Vagina (tissue), 2 donors: ENCODE measurements at regions not wholly inside any gene's neighbourhood (a gene's known extent, or its start where the extent isn't known, plus 50 kb on each side); places are given as distances from the start of the nearest gene placed in this dataset.

Experiments used
- POLR2A ChIP-seq, 2 donors: fragments of 450-650 bp; IDR thresholded peaks; one replicate each; pipeline ENCODE4 v1.6.1; 2017; ENCODE audit warnings: antibody characterized with exemption in 2 of 2, mild to moderate bottlenecking in 2 of 2, moderate library complexity in 2 of 2
- POLR2AphosphoS5 ChIP-seq, 2 donors: sonication (generic); formaldehyde crosslinking; IDR thresholded peaks; one replicate each; pipeline ENCODE4 v1.9.0; 2017; ENCODE audit warnings: antibody characterized with exemption in 2 of 2, mild to moderate bottlenecking in 2 of 2, low read depth in 1 of 2; ENCODE audit not compliant: insufficient read depth in 1 of 2
- TF ChIP-seq, protein P1 (sequence below), 3 experiments: fragments of 450-650 bp in 2 of 3; fragments of 200-600 bp in 1 of 3; sonication (generic) in 1 of 3; IDR thresholded peaks; one replicate each; pipeline ENCODE4 v1.5.1; 2017 to 2019; ENCODE audit warnings: antibody characterized with exemption in 3 of 3, mild to moderate bottlenecking in 2 of 3, moderate library complexity in 2 of 3

DNA sequence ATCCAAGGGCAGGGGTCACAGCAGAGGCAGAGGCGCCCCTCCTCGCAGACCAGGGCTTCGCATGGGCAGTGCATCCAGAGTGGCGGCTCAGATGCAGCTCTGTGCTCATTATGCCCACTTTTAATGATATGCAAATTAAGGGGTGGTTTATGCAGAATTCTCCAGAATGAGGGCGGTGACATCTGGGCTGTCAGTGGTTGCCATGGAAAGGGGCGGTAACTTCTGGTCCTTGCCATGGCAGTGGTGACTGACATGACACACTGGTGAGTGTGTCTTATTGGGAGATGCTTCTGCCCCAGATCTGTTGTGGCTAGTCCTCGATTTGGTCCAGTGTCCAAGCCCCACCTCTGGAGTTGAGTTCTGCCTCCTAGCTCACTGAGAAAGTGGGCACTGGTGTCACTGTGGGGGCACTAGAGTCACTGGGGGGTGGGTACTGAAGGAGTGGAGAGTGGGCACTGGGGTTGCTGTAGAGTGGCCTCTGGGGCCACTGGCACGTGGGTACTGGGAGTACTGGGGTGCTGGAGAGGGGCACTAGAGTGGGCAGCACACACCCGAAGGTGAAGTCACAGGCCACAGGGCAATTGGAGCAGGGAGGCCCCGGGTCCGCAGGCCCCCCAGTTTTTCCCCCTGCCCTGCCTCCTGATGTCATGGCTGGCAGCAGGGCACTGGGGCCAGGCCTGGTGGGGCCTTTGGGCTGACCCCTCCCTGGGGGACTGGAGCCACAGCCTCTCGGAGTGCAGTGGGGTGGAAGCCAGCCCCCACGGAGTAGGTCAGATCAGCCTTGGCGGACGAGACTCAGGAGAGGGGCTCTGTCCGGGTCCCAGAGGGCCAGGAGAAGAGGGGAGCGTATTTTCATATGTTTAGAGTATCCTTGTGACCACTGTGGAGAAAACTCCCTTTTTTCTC lies 98.6 kb upstream of the NKX1-1 start:
- TF ChIP-seq, protein P1, sequence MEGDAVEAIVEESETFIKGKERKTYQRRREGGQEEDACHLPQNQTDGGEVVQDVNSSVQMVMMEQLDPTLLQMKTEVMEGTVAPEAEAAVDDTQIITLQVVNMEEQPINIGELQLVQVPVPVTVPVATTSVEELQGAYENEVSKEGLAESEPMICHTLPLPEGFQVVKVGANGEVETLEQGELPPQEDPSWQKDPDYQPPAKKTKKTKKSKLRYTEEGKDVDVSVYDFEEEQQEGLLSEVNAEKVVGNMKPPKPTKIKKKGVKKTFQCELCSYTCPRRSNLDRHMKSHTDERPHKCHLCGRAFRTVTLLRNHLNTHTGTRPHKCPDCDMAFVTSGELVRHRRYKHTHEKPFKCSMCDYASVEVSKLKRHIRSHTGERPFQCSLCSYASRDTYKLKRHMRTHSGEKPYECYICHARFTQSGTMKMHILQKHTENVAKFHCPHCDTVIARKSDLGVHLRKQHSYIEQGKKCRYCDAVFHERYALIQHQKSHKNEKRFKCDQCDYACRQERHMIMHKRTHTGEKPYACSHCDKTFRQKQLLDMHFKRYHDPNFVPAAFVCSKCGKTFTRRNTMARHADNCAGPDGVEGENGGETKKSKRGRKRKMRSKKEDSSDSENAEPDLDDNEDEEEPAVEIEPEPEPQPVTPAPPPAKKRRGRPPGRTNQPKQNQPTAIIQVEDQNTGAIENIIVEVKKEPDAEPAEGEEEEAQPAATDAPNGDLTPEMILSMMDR (IDR thresholded peaks at IDR 0.05) = no peak
- no peak for TF ChIP-seq POLR2A (IDR thresholded peaks at IDR 0.05)
- no peak for TF ChIP-seq POLR2AphosphoS5 (IDR thresholded peaks at IDR 0.05; ENCODE audit: insufficient read depth in 1 of 2, low read depth in 1 of 2)
